NCI-H1930 (cell line): ENCODE measurements at regions not wholly inside any gene's neighbourhood (a gene's known extent, or its start where the extent isn't known, plus 50 kb on each side); places are given as distances from the start of the nearest gene placed in this dataset.

ENCODE experiments used
- DNase-seq, 2 experiments: peaks; one replicate each; lab custom pipeline; 2025; lab: John Stamatoyannopoulos, UW

GRCh38 chr14:86722612-86723253 lies 1192.8 kb downstream of the FLRT2 start:
- no peak for DNase-seq

- no peak for DNase-seq
Observed at GRCh38 chr14:86714575-86714974, 1184.6 kb downstream of the FLRT2 start.

- DNase-seq: no peak
Observed at GRCh38 chr14:86714153-86714552, 1184.2 kb downstream of the FLRT2 start.

DNA sequence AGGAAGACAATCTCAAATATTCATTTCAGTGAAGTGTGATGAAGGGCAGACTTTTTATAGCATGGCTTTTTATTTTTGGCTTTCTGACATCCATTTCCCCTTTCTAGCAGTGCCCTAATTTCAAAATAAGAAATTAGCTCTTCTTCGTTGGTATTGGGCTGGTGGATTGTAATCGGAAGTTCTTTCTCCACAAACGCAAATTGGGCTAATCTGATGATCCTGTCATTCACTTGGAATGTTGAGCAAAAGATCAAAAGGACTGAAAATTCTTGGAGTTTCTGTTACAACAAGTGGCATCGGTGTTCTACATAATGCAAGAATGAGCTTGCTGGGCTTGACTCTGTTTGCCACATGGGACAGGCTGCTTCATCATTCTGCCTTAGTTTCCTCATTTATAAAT lies 1182.8 kb downstream of the FLRT2 start:
- DNase-seq: no peak

- no peak for DNase-seq
Observed at GRCh38 chr14:86712176-86712575, 1182.2 kb downstream of the FLRT2 start.

DNA sequence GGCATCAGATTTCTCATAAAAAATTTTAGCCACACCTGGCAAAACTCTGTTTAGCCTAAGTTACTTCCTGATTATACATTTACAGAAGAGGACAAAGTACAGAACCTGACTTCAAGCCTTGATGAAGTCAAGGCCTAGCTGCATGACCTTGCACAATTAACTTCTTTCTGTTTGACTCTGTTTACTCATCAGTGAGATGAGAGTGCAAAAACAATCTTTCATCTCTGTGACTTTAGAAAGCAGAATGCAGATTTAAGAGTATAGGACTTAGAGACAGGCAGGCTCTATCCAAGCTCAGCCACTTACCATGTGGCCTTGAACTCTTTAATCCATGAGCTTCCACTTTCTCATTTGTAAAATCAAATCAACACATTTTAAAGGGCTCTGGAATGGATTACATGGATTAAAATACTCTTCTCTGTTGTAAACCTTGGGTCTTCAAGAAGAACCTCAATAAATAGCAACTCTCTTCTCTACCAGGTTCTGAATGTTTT lies 1178.9 kb downstream of the FLRT2 start:
- DNase-seq: no peak

DNA sequence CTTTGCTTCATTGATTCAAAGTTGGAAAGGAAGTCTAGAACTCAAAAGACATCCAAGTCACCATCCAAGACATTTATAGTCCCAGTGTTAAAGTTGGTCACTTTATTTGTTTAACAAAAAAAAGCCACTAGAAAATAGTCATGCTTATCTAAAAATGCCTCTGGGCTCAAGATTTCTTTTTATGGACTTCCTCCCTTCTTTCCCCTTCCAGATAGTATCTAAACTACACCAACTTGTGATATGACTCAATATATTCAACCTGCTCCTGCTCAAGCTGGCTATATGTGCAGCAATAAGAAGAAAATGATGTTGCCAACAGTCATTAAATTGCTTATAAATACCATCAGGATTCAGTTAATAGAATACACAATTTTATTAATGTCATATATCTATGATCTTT lies 1177.1 kb downstream of the FLRT2 start:
- DNase-seq: no peak

- no peak for DNase-seq
Observed at GRCh38 chr14:86683561-86683960, 1153.6 kb downstream of the FLRT2 start.

GRCh38 chr14:86675059-86675458 lies 1145.1 kb downstream of the FLRT2 start:
- no peak for DNase-seq

GRCh38 chr14:86673523-86673969 lies 1143.6 kb downstream of the FLRT2 start:
- DNase-seq: no peak

GRCh38 chr14:86672080-86672479 lies 1142.1 kb downstream of the FLRT2 start:
- DNase-seq: no peak

GRCh38 chr14:86665975-86666374 lies 1136.0 kb downstream of the FLRT2 start:
- no peak for DNase-seq

- DNase-seq: no peak
Observed at GRCh38 chr14:86662334-86662733, 1132.4 kb downstream of the FLRT2 start.

GRCh38 chr14:86654558-86655184 lies 1124.7 kb downstream of the FLRT2 start:
- peak; percentile 24 for DNase-seq

- no peak for DNase-seq
Observed at GRCh38 chr14:86652526-86652925, 1122.6 kb downstream of the FLRT2 start.

- DNase-seq: no peak
Observed at GRCh38 chr14:86646696-86647690, 1117.0 kb downstream of the FLRT2 start.

- DNase-seq: no peak
Observed at GRCh38 chr14:86646125-86646524, 1116.2 kb downstream of the FLRT2 start.

GRCh38 chr14:86641310-86641709 lies 1111.4 kb downstream of the FLRT2 start:
- no peak for DNase-seq

DNA sequence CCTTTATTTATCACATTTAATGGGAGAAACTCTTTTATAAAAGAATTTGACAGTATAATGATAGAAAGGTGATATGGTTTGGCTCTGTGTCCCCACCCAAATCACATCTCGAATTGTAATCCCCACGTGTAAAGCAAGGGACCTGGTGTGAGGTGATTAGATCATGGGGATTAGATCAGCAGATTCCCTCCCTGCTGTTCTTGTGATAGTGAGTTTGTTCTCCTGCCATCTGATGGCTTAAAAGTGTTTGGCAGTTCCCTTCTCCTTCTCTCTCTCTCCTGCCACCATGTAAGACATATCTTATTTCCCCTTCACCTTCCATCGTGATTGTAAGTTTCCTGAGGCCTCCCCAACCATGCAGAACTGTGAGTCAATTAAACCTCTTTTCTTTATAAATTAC lies 1110.3 kb downstream of the FLRT2 start:
- DNase-seq: no peak

GRCh38 chr14:86639666-86640065 lies 1109.7 kb downstream of the FLRT2 start:
- DNase-seq: no peak

DNA sequence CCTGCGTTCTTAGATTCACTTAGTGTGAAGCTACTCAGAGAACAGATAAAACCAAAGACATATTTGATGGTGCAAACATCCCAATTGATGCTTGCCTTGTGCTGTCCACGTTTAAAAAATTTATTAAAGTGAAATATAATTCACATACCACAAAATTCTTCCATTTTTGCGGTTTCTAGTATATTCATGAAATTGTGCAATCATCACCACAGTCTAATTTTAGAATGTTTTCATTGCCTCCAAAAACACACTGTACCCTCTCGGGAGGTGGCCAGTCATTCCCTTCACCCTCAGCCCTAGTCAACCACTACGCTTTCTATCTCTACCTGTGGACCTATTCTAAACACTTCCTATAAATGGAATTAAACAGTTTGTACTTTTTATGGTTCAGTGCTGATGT lies 1109.2 kb downstream of the FLRT2 start:
- DNase-seq: no peak

GRCh38 chr14:86627080-86627479 lies 1097.1 kb downstream of the FLRT2 start:
- no peak for DNase-seq

DNA sequence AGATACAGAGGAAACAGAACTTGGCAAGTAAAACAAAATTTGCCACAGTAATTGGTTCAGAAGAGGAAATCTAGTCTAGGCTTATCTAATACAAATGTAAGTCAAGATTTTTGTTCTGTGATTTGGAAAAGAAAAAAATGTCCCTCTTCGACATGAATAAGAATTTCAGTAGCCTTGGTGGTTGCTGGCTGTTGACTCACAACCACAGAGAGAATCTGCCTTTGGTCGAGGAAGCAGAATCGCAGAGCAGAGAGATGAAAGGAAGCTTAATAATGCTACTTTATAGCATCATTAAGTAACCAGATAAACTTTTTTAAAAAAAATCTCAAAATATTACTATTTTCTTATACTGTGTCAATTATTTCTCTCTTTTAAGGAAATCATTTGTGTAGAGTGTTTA lies 1096.6 kb downstream of the FLRT2 start:
- no peak for DNase-seq
